ENCODE measurements at regions not wholly inside any gene's neighbourhood (a gene's known extent, or its start where the extent isn't known, plus 50 kb on each side); places are given as distances from the start of the nearest gene placed in this dataset.
"Not testable (repeated sequence)": the region's sequence is repeated elsewhere in the genome, so short reads cannot be mapped to it uniquely, and the experiment has no call there.

GRCh38 chr17:77045441-77046041 is 95.2 kb upstream of the SEC14L1 start:
- Histone ChIP-seq H3K4me3 (no peak overlapping the region), H3K9me3 (ENCODE audit: low read depth, low read length) (no peaks in the 10 kb centered on the region), H3K27ac (no peak overlapping the region), H3K36me3 (ENCODE audit: insufficient read depth, low read length) (no peaks in the 10 kb centered on the region), H3K9ac (ENCODE audit: insufficient read length) (no peak overlapping the region)
- no peak for DNase-seq (ENCODE audit: low read depth, low spot score)
- TF ChIP-seq FOXP2 (optimal IDR thresholded peaks at IDR 0.05; ENCODE audit: control extremely low read depth, extremely low read length, insufficient read depth), result no peak
- TF ChIP-seq POLR2AphosphoS5 (IDR thresholded peaks at IDR 0.05; ENCODE audit: borderline replicate concordance, low read depth, low read length), result no peak
- no peak for TF ChIP-seq EZH2 (IDR thresholded peaks at IDR 0.05)

GRCh38 chr17:77049440-77049839 is 91.3 kb upstream of the SEC14L1 start:
- Histone ChIP-seq H3K36me3 (ENCODE audit: insufficient read depth, low read length) (no peaks in the 10 kb centered on the region), H3K9ac (ENCODE audit: insufficient read length) (no peak overlapping the region), H3K9me3 (ENCODE audit: low read depth, low read length) (no peaks in the 10 kb centered on the region), H3K27ac (no peak overlapping the region), H3K4me3 (no peak overlapping the region)
- no peak for DNase-seq (ENCODE audit: low read depth, low spot score)
- TF ChIP-seq FOXP2 (optimal IDR thresholded peaks at IDR 0.05; ENCODE audit: control extremely low read depth, extremely low read length, insufficient read depth) (no peak), POLR2AphosphoS5 (IDR thresholded peaks at IDR 0.05; ENCODE audit: borderline replicate concordance, low read depth, low read length) (no peak), EZH2 (IDR thresholded peaks at IDR 0.05) (no peak)

- H3K36me3 ChIP-seq (ENCODE audit: insufficient read depth, low read length); H3K4me3 ChIP-seq; H3K9me3 ChIP-seq (ENCODE audit: low read depth, low read length); DNase-seq (ENCODE audit: low read depth, low spot score); H3K9ac ChIP-seq (ENCODE audit: insufficient read length); H3K27ac ChIP-seq: not testable (repeated sequence)
Observed at GRCh38 chr17:77050901-77051300, 89.9 kb upstream of the SEC14L1 start.

DNA sequence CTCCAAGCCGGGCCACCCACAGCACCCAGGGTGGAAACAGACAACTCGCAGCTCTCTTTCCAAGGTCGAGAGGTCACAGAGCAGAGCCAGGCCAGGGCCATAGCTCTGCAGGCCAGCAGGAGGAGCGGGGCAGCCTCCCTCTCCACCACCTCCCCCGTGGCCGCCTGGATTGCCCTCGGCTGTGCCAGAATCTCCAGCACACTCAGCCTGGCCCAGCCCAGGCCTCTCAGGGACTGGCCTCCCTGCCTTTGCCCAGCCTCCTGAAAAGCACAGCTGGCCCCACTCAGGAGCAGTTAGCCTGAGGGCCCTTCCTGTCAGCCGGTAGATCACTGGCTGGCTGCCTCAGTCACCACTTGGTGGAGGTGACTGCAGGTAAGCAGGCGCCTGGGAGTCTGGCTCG is 85.8 kb upstream of the SEC14L1 start:
- no peak overlapping the region for H3K9ac ChIP-seq (ENCODE audit: insufficient read length)
- no peak for TF ChIP-seq EZH2 (IDR thresholded peaks at IDR 0.05)
- no peak for TF ChIP-seq POLR2AphosphoS5 (IDR thresholded peaks at IDR 0.05; ENCODE audit: borderline replicate concordance, low read depth, low read length)
- no peak for TF ChIP-seq FOXP2 (optimal IDR thresholded peaks at IDR 0.05; ENCODE audit: control extremely low read depth, extremely low read length, insufficient read depth)
- no peaks in the 10 kb centered on the region for H3K9me3 ChIP-seq (ENCODE audit: low read depth, low read length)
- H3K36me3 ChIP-seq (ENCODE audit: insufficient read depth, low read length), result no peaks in the 10 kb centered on the region
- H3K4me3 ChIP-seq, result no peak overlapping the region
- no peak overlapping the region for H3K27ac ChIP-seq
- no peak for DNase-seq (ENCODE audit: low read depth, low spot score)

DNA sequence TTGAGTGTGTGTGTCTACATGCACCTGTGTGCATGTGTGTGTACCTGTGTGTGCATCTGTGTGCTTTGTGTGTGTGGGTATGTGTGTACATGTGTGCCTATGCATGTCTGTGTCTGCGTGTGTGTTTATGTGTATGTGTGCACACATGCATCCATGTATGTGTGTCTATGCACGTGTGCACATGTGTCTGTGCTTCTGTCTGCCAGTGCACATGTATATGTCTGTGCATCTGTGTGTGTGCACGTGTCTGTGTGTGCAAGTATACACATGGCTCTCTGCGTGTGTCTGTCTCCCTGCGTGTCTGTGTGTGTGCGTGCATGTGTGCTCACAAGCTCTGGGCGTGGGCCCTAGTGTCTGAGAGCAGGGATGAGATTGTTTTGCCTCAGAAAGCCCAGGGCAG is 85.3 kb upstream of the SEC14L1 start:
- Histone ChIP-seq H3K9me3 (ENCODE audit: low read depth, low read length) (no peaks in the 10 kb centered on the region), H3K4me3 (no peak overlapping the region), H3K27ac (no peak overlapping the region), H3K9ac (ENCODE audit: insufficient read length) (no peak overlapping the region), H3K36me3 (ENCODE audit: insufficient read depth, low read length) (no peaks in the 10 kb centered on the region)
- no peak for DNase-seq (ENCODE audit: low read depth, low spot score)
- TF ChIP-seq EZH2 (IDR thresholded peaks at IDR 0.05) (no peak), POLR2AphosphoS5 (IDR thresholded peaks at IDR 0.05; ENCODE audit: borderline replicate concordance, low read depth, low read length) (no peak), FOXP2 (optimal IDR thresholded peaks at IDR 0.05; ENCODE audit: control extremely low read depth, extremely low read length, insufficient read depth) (no peak)

DNA sequence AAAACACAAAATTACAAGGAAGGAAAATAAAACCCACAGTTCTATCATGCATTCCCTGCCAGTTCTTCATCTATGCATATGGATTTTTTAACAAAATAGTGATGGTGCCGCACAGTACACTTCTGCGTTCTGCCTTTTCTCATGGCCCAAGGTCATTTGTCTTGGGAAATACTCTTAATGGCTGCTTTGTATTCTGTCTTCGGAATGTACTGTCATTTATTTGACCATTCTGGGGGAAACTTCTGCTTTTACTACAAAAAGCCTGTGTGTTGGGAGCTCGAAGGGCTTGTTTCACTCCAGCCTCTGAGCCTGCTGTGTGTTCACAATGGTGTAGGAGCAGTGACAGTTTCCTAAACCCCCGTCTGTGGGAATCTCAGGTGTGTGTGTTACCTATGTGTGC is 82.8 kb upstream of the SEC14L1 start:
- no peak overlapping the region for H3K4me3 ChIP-seq
- H3K9ac ChIP-seq (ENCODE audit: insufficient read length), result no peak overlapping the region
- TF ChIP-seq EZH2 (IDR thresholded peaks at IDR 0.05) (no peak), POLR2AphosphoS5 (IDR thresholded peaks at IDR 0.05; ENCODE audit: borderline replicate concordance, low read depth, low read length) (no peak), FOXP2 (optimal IDR thresholded peaks at IDR 0.05; ENCODE audit: control extremely low read depth, extremely low read length, insufficient read depth) (no peak)
- H3K9me3 ChIP-seq (ENCODE audit: low read depth, low read length), result no peaks in the 10 kb centered on the region
- DNase-seq (ENCODE audit: low read depth, low spot score), result no peak
- H3K27ac ChIP-seq, result no peak overlapping the region
- H3K36me3 ChIP-seq (ENCODE audit: insufficient read depth, low read length), result no peaks in the 10 kb centered on the region

DNA sequence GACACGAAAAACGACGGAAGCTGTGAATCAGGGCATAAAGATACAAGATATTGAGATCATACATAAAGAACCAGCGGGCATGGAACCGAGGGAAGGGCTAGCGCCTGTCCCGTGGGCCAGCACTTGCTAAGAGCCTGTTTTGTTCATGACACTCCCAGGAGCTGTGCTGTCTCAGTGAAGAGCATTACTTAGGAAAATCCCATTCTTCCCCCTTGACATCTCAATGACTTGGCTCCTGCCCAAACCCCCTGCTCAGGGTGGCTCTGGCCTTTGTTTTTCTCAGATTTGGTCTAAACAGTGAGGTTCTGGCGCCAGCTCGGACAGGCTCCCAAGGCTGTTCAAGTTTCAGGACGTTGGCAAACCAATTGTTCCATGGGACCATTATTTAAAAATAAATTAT is 79.1 kb upstream of the SEC14L1 start:
- no peaks in the 10 kb centered on the region for H3K9me3 ChIP-seq (ENCODE audit: low read depth, low read length)
- H3K4me3 ChIP-seq, result no peak overlapping the region
- DNase-seq (ENCODE audit: low read depth, low spot score), result no peak
- TF ChIP-seq POLR2AphosphoS5 (IDR thresholded peaks at IDR 0.05; ENCODE audit: borderline replicate concordance, low read depth, low read length), result no peak
- no peak for TF ChIP-seq EZH2 (IDR thresholded peaks at IDR 0.05)
- TF ChIP-seq FOXP2 (optimal IDR thresholded peaks at IDR 0.05; ENCODE audit: control extremely low read depth, extremely low read length, insufficient read depth), result no peak
- H3K27ac ChIP-seq, result no peak overlapping the region
- no peak overlapping the region for H3K9ac ChIP-seq (ENCODE audit: insufficient read length)
- H3K36me3 ChIP-seq (ENCODE audit: insufficient read depth, low read length), result no peaks in the 10 kb centered on the region

GRCh38 chr17:77064598-77064997 is 76.2 kb upstream of the SEC14L1 start:
- no peaks in the 10 kb centered on the region for H3K36me3 ChIP-seq (ENCODE audit: insufficient read depth, low read length)
- H3K27ac ChIP-seq, result no peak overlapping the region
- no peaks in the 10 kb centered on the region for H3K9me3 ChIP-seq (ENCODE audit: low read depth, low read length)
- no peak overlapping the region for H3K9ac ChIP-seq (ENCODE audit: insufficient read length)
- DNase-seq (ENCODE audit: low read depth, low spot score), result no peak
- TF ChIP-seq FOXP2 (optimal IDR thresholded peaks at IDR 0.05; ENCODE audit: control extremely low read depth, extremely low read length, insufficient read depth) (no peak), EZH2 (IDR thresholded peaks at IDR 0.05) (no peak)
- no peak overlapping the region for H3K4me3 ChIP-seq

DNA sequence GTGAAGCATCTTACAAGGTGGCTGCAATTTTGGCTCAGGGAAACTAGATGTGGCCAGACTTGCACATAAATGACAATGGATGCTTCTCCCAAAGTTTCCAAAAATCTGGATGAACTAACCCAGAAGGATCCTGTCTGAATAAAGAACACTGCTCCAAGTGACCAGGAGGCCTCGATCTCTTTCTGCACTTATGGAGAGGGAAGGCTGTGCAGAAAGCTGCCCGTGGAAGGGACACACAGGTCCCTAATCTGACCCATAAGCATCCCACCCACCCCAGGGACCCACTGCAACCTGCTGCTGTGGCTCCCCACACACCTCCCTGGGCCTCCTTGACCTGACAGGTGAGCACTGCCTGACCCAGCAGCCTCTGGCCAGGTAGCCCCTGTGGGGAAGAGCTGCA is 74.6 kb upstream of the SEC14L1 start:
- no peak for DNase-seq (ENCODE audit: low read depth, low spot score)
- no peaks in the 10 kb centered on the region for H3K9me3 ChIP-seq (ENCODE audit: low read depth, low read length)
- H3K36me3 ChIP-seq (ENCODE audit: insufficient read depth, low read length), result no peaks in the 10 kb centered on the region
- no peak overlapping the region for H3K27ac ChIP-seq
- TF ChIP-seq EZH2 (IDR thresholded peaks at IDR 0.05) (no peak), POLR2AphosphoS5 (IDR thresholded peaks at IDR 0.05; ENCODE audit: borderline replicate concordance, low read depth, low read length) (no peak), FOXP2 (optimal IDR thresholded peaks at IDR 0.05; ENCODE audit: control extremely low read depth, extremely low read length, insufficient read depth) (no peak)
- H3K4me3 ChIP-seq, result no peak overlapping the region
- no peak overlapping the region for H3K9ac ChIP-seq (ENCODE audit: insufficient read length)

- H3K36me3 ChIP-seq (ENCODE audit: insufficient read depth, low read length); H3K4me3 ChIP-seq; DNase-seq (ENCODE audit: low read depth, low spot score); H3K9me3 ChIP-seq (ENCODE audit: low read depth, low read length); H3K9ac ChIP-seq (ENCODE audit: insufficient read length); H3K27ac ChIP-seq: not testable (repeated sequence)
Observed at GRCh38 chr17:77066726-77067409, 73.9 kb upstream of the SEC14L1 start.
